ENCODE measurements at regions not wholly inside any gene's neighbourhood (a gene's known extent, or its start where the extent isn't known, plus 50 kb on each side); places are given as distances from the start of the nearest gene placed in this dataset.
A peak's percentile ranks its signal among the peaks of the same experiment; 100 is the strongest.

DNA sequence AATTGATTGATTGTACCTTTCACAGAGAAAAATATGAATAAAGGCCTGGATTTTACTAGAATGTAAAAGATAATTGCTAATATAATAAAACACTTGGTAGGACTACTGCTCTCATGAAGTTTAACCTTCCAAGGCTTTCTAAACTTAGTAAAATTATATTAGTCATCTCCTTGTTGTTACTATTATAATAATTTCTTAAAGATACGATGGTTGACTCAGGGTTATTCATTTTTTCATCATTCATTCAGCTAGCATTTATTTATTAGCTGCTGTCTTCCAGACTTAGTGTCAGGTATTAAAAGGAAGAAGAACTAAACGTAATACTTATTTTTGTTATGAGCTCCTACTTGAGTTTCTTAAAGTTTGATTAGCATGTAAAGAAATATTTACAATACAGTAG lies 771.6 kb upstream of the NR2F2 start:
- TF ChIP-seq POLR2A (IDR thresholded peaks at IDR 0.05): no peak
- TF ChIP-seq, protein P1, sequence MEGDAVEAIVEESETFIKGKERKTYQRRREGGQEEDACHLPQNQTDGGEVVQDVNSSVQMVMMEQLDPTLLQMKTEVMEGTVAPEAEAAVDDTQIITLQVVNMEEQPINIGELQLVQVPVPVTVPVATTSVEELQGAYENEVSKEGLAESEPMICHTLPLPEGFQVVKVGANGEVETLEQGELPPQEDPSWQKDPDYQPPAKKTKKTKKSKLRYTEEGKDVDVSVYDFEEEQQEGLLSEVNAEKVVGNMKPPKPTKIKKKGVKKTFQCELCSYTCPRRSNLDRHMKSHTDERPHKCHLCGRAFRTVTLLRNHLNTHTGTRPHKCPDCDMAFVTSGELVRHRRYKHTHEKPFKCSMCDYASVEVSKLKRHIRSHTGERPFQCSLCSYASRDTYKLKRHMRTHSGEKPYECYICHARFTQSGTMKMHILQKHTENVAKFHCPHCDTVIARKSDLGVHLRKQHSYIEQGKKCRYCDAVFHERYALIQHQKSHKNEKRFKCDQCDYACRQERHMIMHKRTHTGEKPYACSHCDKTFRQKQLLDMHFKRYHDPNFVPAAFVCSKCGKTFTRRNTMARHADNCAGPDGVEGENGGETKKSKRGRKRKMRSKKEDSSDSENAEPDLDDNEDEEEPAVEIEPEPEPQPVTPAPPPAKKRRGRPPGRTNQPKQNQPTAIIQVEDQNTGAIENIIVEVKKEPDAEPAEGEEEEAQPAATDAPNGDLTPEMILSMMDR (IDR thresholded peaks at IDR 0.05): no peak
- Histone ChIP-seq H3K4me1 (no peaks in the 10 kb centered on the region), H3K27ac (no peak overlapping the region), H3K9me3 (no peaks in the 10 kb centered on the region), H3K4me3 (no peak overlapping the region), H3K36me3 (no peaks in the 10 kb centered on the region), H3K27me3 (no peaks in the 10 kb centered on the region)
- DNase-seq: no peak
- intact Hi-C loops (cut with DNase I; ENCODE audit: low total_unique reads): no loop called here

DNA sequence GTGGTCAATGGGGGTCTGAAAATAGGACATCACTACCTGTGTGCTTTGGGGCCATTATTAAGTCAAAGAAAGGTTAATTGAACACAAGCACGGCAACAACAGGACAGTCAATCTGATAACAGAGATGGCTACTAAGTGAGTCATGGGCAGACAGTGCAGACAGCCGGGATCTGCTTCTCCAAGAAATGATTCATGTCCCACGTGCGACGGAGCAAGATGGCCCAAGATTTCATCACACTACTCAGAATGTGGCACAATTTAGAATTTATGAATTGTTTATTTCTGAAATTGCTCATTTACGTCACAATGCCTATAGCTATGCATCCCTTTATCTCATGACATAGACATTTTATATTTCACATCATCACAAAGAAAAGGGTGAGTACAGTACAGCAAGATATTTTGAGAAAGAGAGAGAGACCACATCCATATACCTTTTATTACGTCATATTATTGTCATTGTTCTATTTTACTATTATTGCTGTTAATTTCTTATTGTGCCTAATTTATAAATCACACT lies 770.6 kb upstream of the NR2F2 start:
- Histone ChIP-seq H3K4me1 (no peaks in the 10 kb centered on the region), H3K36me3 (no peaks in the 10 kb centered on the region), H3K27ac (no peak overlapping the region), H3K27me3 (no peaks in the 10 kb centered on the region), H3K9me3 (no peaks in the 10 kb centered on the region), H3K4me3 (no peak overlapping the region)
- peak; percentile 25 to 50 for DNase-seq
- intact Hi-C loops (cut with DNase I; ENCODE audit: low total_unique reads): no loop called here
- TF ChIP-seq, protein P1 (IDR thresholded peaks at IDR 0.05): no peak
- no peak for TF ChIP-seq POLR2A (IDR thresholded peaks at IDR 0.05)

DNA sequence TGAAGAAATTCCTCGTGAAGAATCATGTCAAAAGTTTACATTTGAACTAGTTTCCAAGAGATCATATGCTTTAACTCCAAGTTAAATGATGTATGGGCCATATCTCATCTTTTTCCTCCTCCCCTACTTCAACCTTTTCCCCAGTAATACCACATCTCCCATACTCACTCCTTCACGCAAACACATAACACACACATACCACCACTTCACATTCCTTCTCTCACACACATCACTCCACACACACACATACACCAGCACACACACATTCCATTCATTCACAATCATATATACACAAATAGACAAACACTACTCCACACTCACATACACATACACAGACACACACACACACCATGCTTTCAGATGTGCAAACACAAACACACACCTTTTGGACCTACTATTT lies 769.0 kb upstream of the NR2F2 start:
- no peaks in the 10 kb centered on the region for H3K36me3 ChIP-seq
- DNase-seq: no peak
- H3K9me3 ChIP-seq: no peaks in the 10 kb centered on the region
- no peak for TF ChIP-seq POLR2A (IDR thresholded peaks at IDR 0.05)
- TF ChIP-seq, protein P1 (IDR thresholded peaks at IDR 0.05): no peak
- intact Hi-C loops (cut with DNase I; ENCODE audit: low total_unique reads): no loop called here
- H3K27ac ChIP-seq: no peak overlapping the region
- no peaks in the 10 kb centered on the region for H3K27me3 ChIP-seq
- no peaks in the 10 kb centered on the region for H3K4me1 ChIP-seq
- no peak overlapping the region for H3K4me3 ChIP-seq

DNA sequence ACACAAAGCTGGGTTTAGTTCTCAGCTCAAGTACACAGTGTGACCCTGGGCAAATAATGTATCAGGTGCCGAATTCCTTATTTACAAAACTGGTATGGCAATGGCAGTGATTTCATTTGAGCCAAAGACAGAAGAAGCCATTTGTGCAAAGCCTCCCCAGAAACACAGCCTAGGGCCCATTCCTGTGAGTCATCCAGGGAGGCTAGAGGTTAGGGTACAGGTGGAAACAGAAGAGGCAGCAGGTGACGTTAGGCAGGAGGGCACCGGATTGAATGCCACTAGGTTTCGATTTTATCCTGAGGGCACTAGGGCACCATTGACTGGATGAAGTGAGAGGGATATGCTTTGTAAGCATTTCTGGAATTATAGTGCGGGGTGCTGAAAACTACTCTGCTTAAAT lies 766.9 kb upstream of the NR2F2 start:
- no peak for DNase-seq
- no peak overlapping the region for H3K27ac ChIP-seq
- no peaks in the 10 kb centered on the region for H3K9me3 ChIP-seq
- H3K27me3 ChIP-seq: no peaks in the 10 kb centered on the region
- H3K4me3 ChIP-seq: no peak overlapping the region
- H3K4me1 ChIP-seq: no peaks in the 10 kb centered on the region
- H3K36me3 ChIP-seq: no peaks in the 10 kb centered on the region
- TF ChIP-seq, protein P1 (IDR thresholded peaks at IDR 0.05): no peak
- no peak for TF ChIP-seq POLR2A (IDR thresholded peaks at IDR 0.05)
- intact Hi-C loops (cut with DNase I; ENCODE audit: low total_unique reads): no loop called here

DNA sequence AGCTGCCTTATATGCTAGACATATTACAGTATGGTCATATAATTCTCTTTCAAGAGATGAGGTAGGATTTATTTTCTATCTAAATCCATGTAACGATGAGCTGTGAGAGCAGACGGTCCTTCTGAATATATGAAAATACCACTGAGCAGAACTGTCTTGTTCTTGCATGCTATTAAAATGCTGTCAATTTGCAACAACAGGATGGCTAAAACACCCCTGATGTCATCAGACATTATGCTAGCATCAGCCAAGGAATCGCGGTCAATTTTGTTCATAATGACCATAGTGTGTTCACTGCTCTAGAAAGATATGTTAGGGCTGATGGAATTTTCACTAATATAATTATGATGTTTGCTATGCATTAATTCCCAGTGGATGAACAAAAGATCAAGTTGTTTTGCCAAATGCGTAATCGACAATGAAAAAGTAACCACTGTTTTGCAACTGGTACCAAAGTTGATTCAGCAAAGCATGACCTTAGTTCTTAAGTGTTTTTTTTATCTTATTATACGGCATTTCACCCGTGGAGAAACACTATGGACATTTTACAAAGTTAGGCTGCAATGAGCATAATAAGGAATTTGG lies 765.4 kb upstream of the NR2F2 start:
- TF ChIP-seq, protein P1 (IDR thresholded peaks at IDR 0.05): no peak
- TF ChIP-seq POLR2A (IDR thresholded peaks at IDR 0.05): no peak
- no peaks in the 10 kb centered on the region for H3K36me3 ChIP-seq
- no peaks in the 10 kb centered on the region for H3K27me3 ChIP-seq
- no peaks in the 10 kb centered on the region for H3K4me1 ChIP-seq
- H3K27ac ChIP-seq: no peak overlapping the region
- H3K9me3 ChIP-seq: no peaks in the 10 kb centered on the region
- no peak for DNase-seq
- H3K4me3 ChIP-seq: no peak overlapping the region
- intact Hi-C loops (cut with DNase I; ENCODE audit: low total_unique reads): no loop called here

Measured in uterus (tissue), 3 donors.